Activated CD4-positive, alpha-beta T cell treated with anti-CD3 and anti-CD28 coated beads for 48 hours (primary cell): ENCODE measurements at regions not wholly inside any gene's neighbourhood (a gene's known extent, or its start where the extent isn't known, plus 50 kb on each side); places are given as distances from the start of the nearest gene placed in this dataset.
"Not testable (repeated sequence)": the region's sequence is repeated elsewhere in the genome, so short reads cannot be mapped to it uniquely, and the experiment has no call there.

Source experiments
- DNase-seq: peaks from one replicate; pipeline ENCODE4 v3.0.0-alpha.2; 2020

GRCh38 chr2:36157093-36157492, 198.5 kb upstream of the CRIM1 start:
- DNase-seq, result not testable (repeated sequence)

- no peak for DNase-seq
Measured at GRCh38 chr2:36147670-36148390, 207.7 kb upstream of the CRIM1 start.

GRCh38 chr2:36146765-36147164, 208.8 kb upstream of the CRIM1 start:
- no peak for DNase-seq

GRCh38 chr2:36140391-36140790, 215.2 kb upstream of the CRIM1 start:
- no peak for DNase-seq

GRCh38 chr2:36137612-36138011, 218.0 kb upstream of the CRIM1 start:
- no peak for DNase-seq

- DNase-seq, result no peak
Measured at GRCh38 chr2:36134281-36134680, 221.3 kb upstream of the CRIM1 start.

- DNase-seq, result no peak
Measured at GRCh38 chr2:36128359-36128758, 227.2 kb upstream of the CRIM1 start.

GRCh38 chr2:36125702-36126101, 229.9 kb upstream of the CRIM1 start:
- DNase-seq, result no peak

- no peak for DNase-seq
Measured at GRCh38 chr2:36123995-36124394, 231.6 kb upstream of the CRIM1 start.

- no peak for DNase-seq
Measured at GRCh38 chr2:36097022-36097421, 258.6 kb upstream of the CRIM1 start.

GRCh38 chr2:36091844-36092741, 263.5 kb upstream of the CRIM1 start:
- DNase-seq, result not testable (repeated sequence)

GRCh38 chr2:36088716-36089328, 266.8 kb upstream of the CRIM1 start:
- DNase-seq, result no peak

- no peak for DNase-seq
Measured at GRCh38 chr2:36087344-36087743, 268.2 kb upstream of the CRIM1 start.

- DNase-seq, result no peak
Measured at GRCh38 chr2:36079793-36080192, 275.8 kb upstream of the CRIM1 start.

- DNase-seq, result no peak
Measured at GRCh38 chr2:36074008-36074407, 281.6 kb upstream of the CRIM1 start.

GRCh38 chr2:36071698-36072097, 283.9 kb upstream of the CRIM1 start:
- no peak for DNase-seq

GRCh38 chr2:36069074-36069473, 286.5 kb upstream of the CRIM1 start:
- no peak for DNase-seq

GRCh38 chr2:36068086-36068485, 287.5 kb upstream of the CRIM1 start:
- DNase-seq, result no peak

- no peak for DNase-seq
Measured at GRCh38 chr2:36060133-36060532, 295.4 kb upstream of the CRIM1 start.

- DNase-seq, result no peak
Measured at GRCh38 chr2:36059691-36060090, 295.9 kb upstream of the CRIM1 start.

GRCh38 chr2:36058953-36059352, 296.6 kb upstream of the CRIM1 start:
- no peak for DNase-seq

- DNase-seq, result no peak
Measured at GRCh38 chr2:36058076-36058475, 297.5 kb upstream of the CRIM1 start.

- no peak for DNase-seq
Measured at GRCh38 chr2:36052819-36053218, 302.8 kb upstream of the CRIM1 start.

GRCh38 chr2:36044411-36044810, 311.2 kb upstream of the CRIM1 start:
- DNase-seq, result no peak
